ENCODE measurements at regions not wholly inside any gene's neighbourhood (a gene's known extent, or its start where the extent isn't known, plus 50 kb on each side); places are given as distances from the start of the nearest gene placed in this dataset.
A peak's percentile ranks its signal among the peaks of the same experiment; 100 is the strongest.

- Mint-ChIP-seq H3K27me3 (no peaks in the 10 kb centered on the region), H3K36me3 (no peaks in the 10 kb centered on the region), H3K9me3 (no peaks in the 10 kb centered on the region), H3K4me3 (no peak overlapping the region), H3K27ac (no peak overlapping the region), H3K4me1 (no peaks in the 10 kb centered on the region)
- Histone ChIP-seq H3K4me1 (ENCODE audit: control insufficient read depth in 1 of 2, extremely low read depth in 1 of 2, insufficient read depth in 2 of 2, low read length in 2 of 2) (no peaks in the 10 kb centered on the region), H3K36me3 (ENCODE audit: control insufficient read depth in 2 of 2, extremely low read depth in 1 of 2, insufficient read depth in 1 of 2, low read length in 1 of 2) (no peaks in the 10 kb centered on the region), H3K4me3 (ENCODE audit: control insufficient read depth in 1 of 2, extremely low read depth in 1 of 2, low read length in 1 of 2) (no peak overlapping the region), H3K27me3 (replicated peaks in 1 of 2; ENCODE audit: control insufficient read depth in 2 of 2, extremely low read depth in 1 of 2, insufficient read depth in 2 of 2, low read length in 1 of 2) (no peaks in the 10 kb centered on the region), H3K27ac (ENCODE audit: low read length) (no peak overlapping the region), H3K9me3 (no peaks in the 10 kb centered on the region)
- ChIA-PET POLR2A (no interaction called here), CTCF (no interaction called here)
- 81% methylated on average over 6 of the region's 7 CpGs for WGBS (ENCODE audit: insufficient coverage)
- DNase-seq, result no peak
- ATAC-seq (replicated peaks in 1 of 4), result peak in 1 of 4 experiments; percentile 13
These were observed 1371.0 kb downstream of the KCNT2 start for GRCh38 chr1:195236991-195237889.

- 70% methylated on average over 13 of the region's 22 CpGs for WGBS (ENCODE audit: insufficient coverage)
- H3K4me1 ChIP-seq (ENCODE audit: control insufficient read depth in 1 of 2, extremely low read depth in 1 of 2, insufficient read depth in 2 of 2, low read length in 2 of 2), result no peaks in the 10 kb centered on the region
- CTCF ChIA-PET, result no interaction called here
These were observed 1389.6 kb downstream of the KCNT2 start for GRCh38 chr1:195218428-195219212.

GRCh38 chr1:195202241-195202640, 1406.0 kb downstream of the KCNT2 start:
- Mint-ChIP-seq H3K4me3 (no peak overlapping the region), H3K27me3 (no peaks in the 10 kb centered on the region), H3K36me3 (no peaks in the 10 kb centered on the region), H3K27ac (no peak overlapping the region), H3K9me3 (no peaks in the 10 kb centered on the region), H3K4me1 (peaks cover 0 to 2% (median 0%) of the 10 kb centered on the region in 3 donors)
- Histone ChIP-seq H3K27me3 (replicated peaks in 1 of 2; ENCODE audit: control insufficient read depth in 2 of 2, extremely low read depth in 1 of 2, insufficient read depth in 2 of 2, low read length in 1 of 2) (no peaks in the 10 kb centered on the region), H3K4me3 (ENCODE audit: control insufficient read depth in 1 of 2, extremely low read depth in 1 of 2, low read length in 1 of 2) (no peak overlapping the region), H3K4me1 (ENCODE audit: control insufficient read depth in 1 of 2, extremely low read depth in 1 of 2, insufficient read depth in 2 of 2, low read length in 2 of 2) (no peaks in the 10 kb centered on the region), H3K36me3 (ENCODE audit: control insufficient read depth in 2 of 2, extremely low read depth in 1 of 2, insufficient read depth in 1 of 2, low read length in 1 of 2) (no peaks in the 10 kb centered on the region), H3K9me3 (no peaks in the 10 kb centered on the region), H3K27ac (ENCODE audit: low read length) (no peak overlapping the region)
- DNase-seq, result no peak
- 100% methylated on average over 1 of the region's 4 CpGs for WGBS (ENCODE audit: insufficient coverage)
- CTCF ChIA-PET, result no interaction called here
- POLR2A ChIA-PET, result interaction anchor here in 1 of 2 donors (0.6 kb wide), 1 partner anchor 202 kb away, joined by 6 read pairs; no protein-coding TSS in a partner anchor
- no peak for ATAC-seq (replicated peaks in 1 of 4)

More at GRCh38 chr1:195218428-195219212, 1389.6 kb downstream of the KCNT2 start:
- H3K4me3 ChIP-seq (ENCODE audit: control insufficient read depth in 1 of 2, extremely low read depth in 1 of 2, low read length in 1 of 2), result no peak overlapping the region
- DNase-seq, result no peak
- H3K27ac ChIP-seq (ENCODE audit: low read length), result no peak overlapping the region
- H3K36me3 ChIP-seq (ENCODE audit: control insufficient read depth in 2 of 2, extremely low read depth in 1 of 2, insufficient read depth in 1 of 2, low read length in 1 of 2), result no peaks in the 10 kb centered on the region
- no peak for ATAC-seq (replicated peaks in 1 of 4)
- Mint-ChIP-seq H3K4me1 (no peaks in the 10 kb centered on the region), H3K9me3 (no peaks in the 10 kb centered on the region), H3K4me3 (no peak overlapping the region), H3K36me3 (no peaks in the 10 kb centered on the region), H3K27me3 (no peaks in the 10 kb centered on the region), H3K27ac (no peak overlapping the region)
- H3K9me3 ChIP-seq, result no peaks in the 10 kb centered on the region
- POLR2A ChIA-PET, result interaction anchor here in 1 of 2 donors (0.6 kb wide), 1 partner anchor 323 kb away, joined by 3 read pairs; no protein-coding TSS in a partner anchor
- no peaks in the 10 kb centered on the region for H3K27me3 ChIP-seq (replicated peaks in 1 of 2; ENCODE audit: control insufficient read depth in 2 of 2, extremely low read depth in 1 of 2, insufficient read depth in 2 of 2, low read length in 1 of 2)

GRCh38 chr1:195200772-195201171, 1407.5 kb downstream of the KCNT2 start:
- Mint-ChIP-seq H3K4me1 (peaks cover 0 to 6% (median 4%) of the 10 kb centered on the region in 3 donors), H3K27me3 (no peaks in the 10 kb centered on the region), H3K36me3 (no peaks in the 10 kb centered on the region), H3K4me3 (no peak overlapping the region), H3K27ac (no peak overlapping the region), H3K9me3 (no peaks in the 10 kb centered on the region)
- Histone ChIP-seq H3K27me3 (replicated peaks in 1 of 2; ENCODE audit: control insufficient read depth in 2 of 2, extremely low read depth in 1 of 2, insufficient read depth in 2 of 2, low read length in 1 of 2) (no peaks in the 10 kb centered on the region), H3K4me1 (ENCODE audit: control insufficient read depth in 1 of 2, extremely low read depth in 1 of 2, insufficient read depth in 2 of 2, low read length in 2 of 2) (no peaks in the 10 kb centered on the region), H3K36me3 (ENCODE audit: control insufficient read depth in 2 of 2, extremely low read depth in 1 of 2, insufficient read depth in 1 of 2, low read length in 1 of 2) (no peaks in the 10 kb centered on the region), H3K27ac (ENCODE audit: low read length) (no peak overlapping the region), H3K9me3 (no peaks in the 10 kb centered on the region), H3K4me3 (ENCODE audit: control insufficient read depth in 1 of 2, extremely low read depth in 1 of 2, low read length in 1 of 2) (no peak overlapping the region)
- no peak for DNase-seq
- WGBS (ENCODE audit: insufficient coverage), result no CpG with 5 or more reads among the region's 1 CpG
- ChIA-PET POLR2A (no interaction called here), CTCF (no interaction called here)
- no peak for ATAC-seq (replicated peaks in 1 of 4)

GRCh38 chr1:195197116-195197515, 1411.1 kb downstream of the KCNT2 start:
- H3K4me3 Mint-ChIP-seq, result no peak overlapping the region
- Histone ChIP-seq H3K4me1 (ENCODE audit: control insufficient read depth in 1 of 2, extremely low read depth in 1 of 2, insufficient read depth in 2 of 2, low read length in 2 of 2) (no peaks in the 10 kb centered on the region), H3K36me3 (ENCODE audit: control insufficient read depth in 2 of 2, extremely low read depth in 1 of 2, insufficient read depth in 1 of 2, low read length in 1 of 2) (no peaks in the 10 kb centered on the region), H3K27ac (ENCODE audit: low read length) (no peak overlapping the region), H3K9me3 (no peaks in the 10 kb centered on the region), H3K27me3 (replicated peaks in 1 of 2; ENCODE audit: control insufficient read depth in 2 of 2, extremely low read depth in 1 of 2, insufficient read depth in 2 of 2, low read length in 1 of 2) (no peaks in the 10 kb centered on the region), H3K4me3 (ENCODE audit: control insufficient read depth in 1 of 2, extremely low read depth in 1 of 2, low read length in 1 of 2) (no peak overlapping the region)
- H3K4me1 Mint-ChIP-seq, result peaks cover 6 to 17% (median 10%) of the 10 kb centered on the region in 3 donors
- H3K27me3 Mint-ChIP-seq, result no peaks in the 10 kb centered on the region
- ATAC-seq (replicated peaks in 1 of 4), result no peak
- no CpG with 5 or more reads among the region's 1 CpG for WGBS (ENCODE audit: insufficient coverage)
- no peaks in the 10 kb centered on the region for H3K9me3 Mint-ChIP-seq
- CTCF ChIA-PET, result no interaction called here
- H3K27ac Mint-ChIP-seq, result no peak overlapping the region
- POLR2A ChIA-PET, result no interaction called here
- no peaks in the 10 kb centered on the region for H3K36me3 Mint-ChIP-seq
- DNase-seq, result no peak

GRCh38 chr1:195195423-195196057, 1412.7 kb downstream of the KCNT2 start:
- 19% methylated on average over 3 of the region's 8 CpGs for WGBS (ENCODE audit: insufficient coverage)
- Mint-ChIP-seq H3K9me3 (peaks cover 0 to 3% (median 0%) of the 10 kb centered on the region in 3 donors), H3K27me3 (peaks cover 0 to 3% of the 10 kb centered on the region in 2 donors), H3K27ac (peak overlapping the region; percentile 61 to 70), H3K4me1 (peaks cover 6 to 17% (median 10%) of the 10 kb centered on the region in 3 donors), H3K36me3 (no peaks in the 10 kb centered on the region), H3K4me3 (peak overlapping the region; percentile 36 to 74 (median 39))
- Histone ChIP-seq H3K4me3 (ENCODE audit: control insufficient read depth in 1 of 2, extremely low read depth in 1 of 2, low read length in 1 of 2) (peak overlapping the region in 1 of 2 donors; percentile 38), H3K36me3 (ENCODE audit: control insufficient read depth in 2 of 2, extremely low read depth in 1 of 2, insufficient read depth in 1 of 2, low read length in 1 of 2) (no peaks in the 10 kb centered on the region), H3K27me3 (replicated peaks in 1 of 2; ENCODE audit: control insufficient read depth in 2 of 2, extremely low read depth in 1 of 2, insufficient read depth in 2 of 2, low read length in 1 of 2) (no peaks in the 10 kb centered on the region), H3K4me1 (ENCODE audit: control insufficient read depth in 1 of 2, extremely low read depth in 1 of 2, insufficient read depth in 2 of 2, low read length in 2 of 2) (no peaks in the 10 kb centered on the region), H3K9me3 (no peaks in the 10 kb centered on the region), H3K27ac (ENCODE audit: low read length) (no peak overlapping the region)
- ATAC-seq (replicated peaks in 1 of 4) (peak; percentile 51 to 63 (median 59)), DNase-seq (peak in 1 of 35 experiments; percentile 8)
- CTCF ChIA-PET, result no interaction called here
- POLR2A ChIA-PET, result no interaction called here

Measured in T-cell (primary cell).